ENCODE measurements at regions not wholly inside any gene's neighbourhood (a gene's known extent, or its start where the extent isn't known, plus 50 kb on each side); places are given as distances from the start of the nearest gene placed in this dataset.
A peak's percentile ranks its signal among the peaks of the same experiment; 100 is the strongest.
"Not testable (repeated sequence)": the region's sequence is repeated elsewhere in the genome, so short reads cannot be mapped to it uniquely, and the experiment has no call there.

DNA sequence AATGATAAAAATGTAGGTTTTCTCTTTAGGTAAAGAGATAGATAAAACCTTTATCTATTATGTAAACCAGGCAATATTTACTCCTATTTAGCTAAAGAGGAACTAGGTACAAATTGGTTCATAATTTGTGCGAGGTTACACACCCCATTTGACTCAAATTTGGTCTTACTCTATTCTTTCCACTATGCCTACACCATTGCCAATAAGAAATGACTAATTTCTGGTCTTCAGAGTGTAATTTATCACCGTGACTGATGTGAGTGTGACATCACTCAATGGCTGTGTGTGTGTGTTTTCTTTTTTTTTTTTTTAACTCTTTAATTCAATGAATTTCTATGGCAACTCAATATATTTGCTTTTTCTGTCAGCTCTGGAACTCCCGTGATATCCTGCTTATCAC, 955.8 kb downstream of the TDRD15 start:
- no peak overlapping the region for H3K4me3 ChIP-seq (ENCODE audit: low read depth, low read length)
- TF ChIP-seq, protein P1, sequence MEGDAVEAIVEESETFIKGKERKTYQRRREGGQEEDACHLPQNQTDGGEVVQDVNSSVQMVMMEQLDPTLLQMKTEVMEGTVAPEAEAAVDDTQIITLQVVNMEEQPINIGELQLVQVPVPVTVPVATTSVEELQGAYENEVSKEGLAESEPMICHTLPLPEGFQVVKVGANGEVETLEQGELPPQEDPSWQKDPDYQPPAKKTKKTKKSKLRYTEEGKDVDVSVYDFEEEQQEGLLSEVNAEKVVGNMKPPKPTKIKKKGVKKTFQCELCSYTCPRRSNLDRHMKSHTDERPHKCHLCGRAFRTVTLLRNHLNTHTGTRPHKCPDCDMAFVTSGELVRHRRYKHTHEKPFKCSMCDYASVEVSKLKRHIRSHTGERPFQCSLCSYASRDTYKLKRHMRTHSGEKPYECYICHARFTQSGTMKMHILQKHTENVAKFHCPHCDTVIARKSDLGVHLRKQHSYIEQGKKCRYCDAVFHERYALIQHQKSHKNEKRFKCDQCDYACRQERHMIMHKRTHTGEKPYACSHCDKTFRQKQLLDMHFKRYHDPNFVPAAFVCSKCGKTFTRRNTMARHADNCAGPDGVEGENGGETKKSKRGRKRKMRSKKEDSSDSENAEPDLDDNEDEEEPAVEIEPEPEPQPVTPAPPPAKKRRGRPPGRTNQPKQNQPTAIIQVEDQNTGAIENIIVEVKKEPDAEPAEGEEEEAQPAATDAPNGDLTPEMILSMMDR (IDR thresholded peaks at IDR 0.05; ENCODE audit: control insufficient read depth, extremely low read depth, insufficient read depth) = no peak
- DNase-seq (ENCODE audit: low read depth) = no peak

DNA sequence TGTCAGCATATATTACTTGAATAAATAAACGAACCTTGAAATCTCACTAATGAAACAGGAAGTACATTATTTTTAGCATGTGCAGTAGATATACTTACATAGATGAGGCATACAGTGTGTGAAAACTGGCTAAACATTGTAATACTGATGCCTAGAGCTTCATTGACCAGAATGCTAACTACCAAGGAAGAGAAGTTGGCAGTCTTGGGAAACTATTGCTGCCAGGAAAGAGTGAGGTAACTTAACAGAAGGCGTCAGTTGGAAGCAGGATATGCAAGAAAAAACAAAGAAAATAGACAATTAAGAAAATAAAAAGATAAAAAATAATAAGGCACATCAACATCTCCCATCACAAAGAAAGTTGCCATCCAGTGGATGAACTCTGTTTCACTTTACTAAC, 963.0 kb downstream of the TDRD15 start:
- H3K4me3 ChIP-seq (ENCODE audit: low read depth, low read length) = no peak overlapping the region
- DNase-seq (ENCODE audit: low read depth) = no peak
- TF ChIP-seq, protein P1 (IDR thresholded peaks at IDR 0.05; ENCODE audit: control insufficient read depth, extremely low read depth, insufficient read depth) = no peak

DNA sequence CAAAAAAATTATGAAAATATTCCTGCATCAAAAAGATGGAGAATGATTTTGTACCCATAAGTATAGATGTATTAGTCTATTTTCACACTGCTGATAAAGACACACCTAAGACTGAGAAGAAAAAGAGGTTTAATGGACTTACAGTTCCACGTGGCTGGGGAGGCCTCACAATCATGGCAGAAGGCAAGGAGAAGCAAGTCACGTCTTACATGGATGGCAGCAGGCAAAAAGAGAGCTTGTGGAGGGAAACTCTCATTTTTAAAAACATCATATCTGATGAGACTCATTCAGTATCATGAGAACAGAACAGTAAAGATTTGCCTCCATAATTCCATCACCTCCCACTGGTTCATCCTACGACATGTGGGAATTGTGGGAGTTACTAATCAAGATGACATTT, 979.8 kb downstream of the TDRD15 start:
- H3K4me3 ChIP-seq (ENCODE audit: low read depth, low read length) = not testable (repeated sequence)

DNA sequence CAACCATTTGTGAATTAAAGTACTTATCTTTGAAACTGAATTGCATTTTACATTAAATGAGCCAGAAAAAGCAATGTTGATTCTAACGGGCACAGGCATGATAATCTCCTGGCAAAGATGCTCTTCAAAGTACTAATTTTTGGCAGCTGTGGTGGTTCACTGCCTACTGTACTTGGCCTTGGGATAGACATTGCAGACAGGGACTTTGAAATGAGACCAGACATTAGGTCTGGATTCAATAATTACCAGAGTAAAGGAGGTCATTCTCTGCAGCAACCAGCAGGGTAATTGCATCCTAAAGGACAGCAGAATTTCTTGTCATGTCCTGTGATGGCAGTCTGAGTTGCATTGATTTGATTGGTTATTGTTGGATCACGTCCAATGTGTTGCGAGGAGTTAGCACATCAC, 986.5 kb downstream of the TDRD15 start:
- no peak overlapping the region for H3K4me3 ChIP-seq (ENCODE audit: low read depth, low read length)
- DNase-seq (ENCODE audit: low read depth) = no peak
- TF ChIP-seq, protein P1 (IDR thresholded peaks at IDR 0.05; ENCODE audit: control insufficient read depth, extremely low read depth, insufficient read depth) = no peak

More for the DNA sequence above, 979.8 kb downstream of the TDRD15 start:
- not testable (repeated sequence) for DNase-seq (ENCODE audit: low read depth)

DNA sequence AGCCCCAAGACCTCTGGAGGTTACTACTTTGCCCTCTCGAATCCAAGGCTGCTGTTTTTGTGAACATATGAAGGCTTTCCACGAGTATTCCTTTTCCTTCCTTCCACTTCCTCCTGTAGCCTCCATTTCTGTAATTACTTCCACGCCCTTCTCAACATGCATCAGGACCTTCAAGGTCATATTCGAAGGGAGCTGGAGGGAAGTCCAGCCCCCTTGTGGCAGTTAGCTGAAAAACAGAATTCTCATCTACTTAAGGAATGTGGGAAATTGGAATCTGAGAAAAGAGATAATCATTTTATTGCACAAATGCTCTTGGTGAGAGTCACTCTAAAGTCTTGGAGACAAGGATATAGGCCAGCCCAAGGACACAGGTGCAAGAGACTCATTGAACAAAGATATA, 1000.2 kb downstream of the TDRD15 start:
- no peak for DNase-seq (ENCODE audit: low read depth)
- TF ChIP-seq, protein P1 (IDR thresholded peaks at IDR 0.05; ENCODE audit: control insufficient read depth, extremely low read depth, insufficient read depth) = peak; percentile 16; the same call in 1 of the 2 replicates
- H3K4me3 ChIP-seq (ENCODE audit: low read depth, low read length) = no peak overlapping the region

DNA sequence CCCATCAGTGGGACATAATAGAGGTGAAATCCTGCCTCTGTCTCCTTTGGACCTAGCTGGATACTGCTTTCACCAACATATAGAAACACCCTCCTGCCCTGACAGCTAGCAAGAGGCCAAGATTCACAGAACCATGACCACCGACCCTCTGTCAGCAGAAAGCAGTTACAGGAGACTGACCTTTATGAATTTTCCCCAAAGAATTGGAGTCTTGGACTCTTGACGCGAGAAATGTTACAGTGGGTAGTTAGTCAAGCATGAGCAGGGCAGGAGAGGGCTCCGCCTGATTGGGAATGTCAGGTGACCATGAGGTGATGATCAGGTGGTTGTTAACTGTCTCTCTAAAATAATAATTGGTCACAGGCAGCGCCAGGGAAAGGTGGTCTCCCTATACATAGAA, 1002.3 kb downstream of the TDRD15 start:
- DNase-seq (ENCODE audit: low read depth) = no peak
- no peak overlapping the region for H3K4me3 ChIP-seq (ENCODE audit: low read depth, low read length)
- TF ChIP-seq, protein P1 (IDR thresholded peaks at IDR 0.05; ENCODE audit: control insufficient read depth, extremely low read depth, insufficient read depth) = no peak

DNA sequence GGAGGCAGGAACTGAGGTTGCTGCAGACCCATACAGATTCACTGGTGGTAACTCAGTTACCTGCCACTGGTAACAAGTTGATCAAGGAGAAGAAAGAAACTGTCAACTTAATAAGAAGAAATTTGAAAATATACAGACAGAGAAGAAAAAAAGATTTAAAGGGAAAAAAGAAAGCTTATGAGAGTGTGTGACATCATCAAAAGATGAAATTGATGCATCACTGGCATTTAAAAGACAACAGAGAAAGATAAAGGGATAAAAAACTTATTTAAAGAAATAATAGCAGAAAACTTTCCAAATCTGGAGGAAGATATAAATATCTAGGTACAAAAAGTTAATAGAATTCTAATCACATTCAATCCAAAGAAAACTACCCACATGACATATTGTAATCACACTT, 1003.2 kb downstream of the TDRD15 start:
- no peak overlapping the region for H3K4me3 ChIP-seq (ENCODE audit: low read depth, low read length)
- DNase-seq (ENCODE audit: low read depth) = no peak
- TF ChIP-seq, protein P1 (IDR thresholded peaks at IDR 0.05; ENCODE audit: control insufficient read depth, extremely low read depth, insufficient read depth) = no peak

All from LNCaP clone FGC (cell line).